ENCODE measurements at regions not wholly inside any gene's neighbourhood (a gene's known extent, or its start where the extent isn't known, plus 50 kb on each side); places are given as distances from the start of the nearest gene placed in this dataset.

GRCh38 chr5:170440771-170441392 lies 51.7 kb upstream of the KCNMB1 start:
- H3K27ac ChIP-seq (ENCODE audit: low read depth in 1 of 2, low read length in 2 of 2) = no peak overlapping the region
- WGBS (ENCODE audit: insufficient coverage) = 88% methylated on average over 6 of the region's 9 CpGs
- H3K79me2 ChIP-seq (ENCODE audit: insufficient read depth, low read length) = no peaks in the 10 kb centered on the region
- no peak overlapping the region for H2AFZ ChIP-seq (ENCODE audit: insufficient read depth, low read depth, low read length, poor library complexity, severe bottlenecking)
- no peaks in the 10 kb centered on the region for H3K27me3 ChIP-seq (ENCODE audit: control insufficient read depth in 2 of 2, insufficient read depth in 2 of 2, low read length in 2 of 2)
- H3K4me1 ChIP-seq (ENCODE audit: control insufficient read depth in 1 of 2, insufficient read depth in 2 of 2, low read length in 2 of 2) = no peaks in the 10 kb centered on the region
- no peaks in the 10 kb centered on the region for H3K36me3 Mint-ChIP-seq
- H3K4me2 ChIP-seq (replicated peaks; ENCODE audit: extremely low read depth, low read length, poor library complexity, severe bottlenecking) = no peak overlapping the region
- H3K9ac ChIP-seq (ENCODE audit: insufficient read depth, low read length, poor library complexity, severe bottlenecking) = no peak overlapping the region
- H3K27ac Mint-ChIP-seq = no peak overlapping the region
- no peaks in the 10 kb centered on the region for H3K9me3 ChIP-seq (replicated peaks in 1 of 2; ENCODE audit: control insufficient read depth in 1 of 2, insufficient read depth in 1 of 2, low read length in 2 of 2)
- TF ChIP-seq CTCF (IDR thresholded peaks at IDR 0.05) = no peak
- no peak overlapping the region for H3K4me3 Mint-ChIP-seq
- peaks cover 0 to 8% (median 0%) of the 10 kb centered on the region in 3 donors for H3K27me3 Mint-ChIP-seq (ENCODE audit: low read depth in 3 of 3)
- H3K4me1 Mint-ChIP-seq = peaks cover 5% of the 10 kb centered on the region
- H4K20me1 ChIP-seq (ENCODE audit: insufficient read depth, low read length) = no peaks in the 10 kb centered on the region
- intact Hi-C loops (cut with micrococcal nuclease) = loop anchor here in 1 of 2 donors (5.0 kb wide), 1 partner anchor 96 kb away; no protein-coding TSS in a partner anchor
- H3K9me3 Mint-ChIP-seq = no peaks in the 10 kb centered on the region
- H3K4me3 ChIP-seq (replicated peaks in 1 of 3; ENCODE audit: low read depth in 2 of 3, low read length in 3 of 3) = no peak overlapping the region
- H3K36me3 ChIP-seq (replicated peaks in 1 of 2; ENCODE audit: control insufficient read depth in 1 of 2, insufficient read depth in 2 of 2, low read length in 2 of 2) = no peaks in the 10 kb centered on the region
- DNase-seq = no peak

GRCh38 chr5:170439944-170440269 lies 50.7 kb upstream of the KCNMB1 start:
- Histone ChIP-seq H3K9me3 (replicated peaks in 1 of 2; ENCODE audit: control insufficient read depth in 1 of 2, insufficient read depth in 1 of 2, low read length in 2 of 2) (no peaks in the 10 kb centered on the region), H3K4me2 (replicated peaks; ENCODE audit: extremely low read depth, low read length, poor library complexity, severe bottlenecking) (no peak overlapping the region), H3K79me2 (ENCODE audit: insufficient read depth, low read length) (no peaks in the 10 kb centered on the region), H3K4me1 (ENCODE audit: control insufficient read depth in 1 of 2, insufficient read depth in 2 of 2, low read length in 2 of 2) (no peaks in the 10 kb centered on the region), H2AFZ (ENCODE audit: insufficient read depth, low read depth, low read length, poor library complexity, severe bottlenecking) (no peak overlapping the region), H4K20me1 (ENCODE audit: insufficient read depth, low read length) (no peaks in the 10 kb centered on the region), H3K36me3 (replicated peaks in 1 of 2; ENCODE audit: control insufficient read depth in 1 of 2, insufficient read depth in 2 of 2, low read length in 2 of 2) (no peaks in the 10 kb centered on the region), H3K27me3 (ENCODE audit: control insufficient read depth in 2 of 2, insufficient read depth in 2 of 2, low read length in 2 of 2) (no peaks in the 10 kb centered on the region), H3K4me3 (replicated peaks in 1 of 3; ENCODE audit: low read depth in 2 of 3, low read length in 3 of 3) (no peak overlapping the region), H3K9ac (ENCODE audit: insufficient read depth, low read length, poor library complexity, severe bottlenecking) (no peak overlapping the region), H3K27ac (ENCODE audit: low read depth in 1 of 2, low read length in 2 of 2) (no peak overlapping the region)
- 80% methylated on average over 3 of the region's 8 CpGs for WGBS (ENCODE audit: insufficient coverage)
- DNase-seq = no peak
- Mint-ChIP-seq H3K9me3 (no peaks in the 10 kb centered on the region), H3K36me3 (no peaks in the 10 kb centered on the region), H3K4me3 (no peak overlapping the region), H3K27me3 (ENCODE audit: low read depth in 3 of 3) (peaks cover 0 to 8% (median 0%) of the 10 kb centered on the region in 3 donors), H3K4me1 (peaks cover 3% of the 10 kb centered on the region), H3K27ac (no peak overlapping the region)
- intact Hi-C loops (cut with micrococcal nuclease) = loop anchor here in 1 of 2 donors (5.0 kb wide), 1 partner anchor 97 kb away; no protein-coding TSS in a partner anchor
- TF ChIP-seq CTCF (IDR thresholded peaks at IDR 0.05) = no peak

All from CD14-positive monocyte (primary cell).